Transverse colon (tissue), 4 donors: ENCODE measurements at regions not wholly inside any gene's neighbourhood (a gene's known extent, or its start where the extent isn't known, plus 50 kb on each side); places are given as distances from the start of the nearest gene placed in this dataset.

ENCODE experiments used
- CTCF ChIP-seq, 5 experiments: fragments of 200-600 bp in 3 of 5; fragments of 450-650 bp in 2 of 5; sonication (generic) in 3 of 5; IDR thresholded peaks; 1 replicate in 2 of 5; 2 replicates in 3 of 5; pipeline ENCODE4 v1.5.1; 2016 to 2017; ENCODE audit warnings: antibody characterized with exemption in 5 of 5, inconsistent platforms in 3 of 5, mild to moderate bottlenecking in 2 of 5, moderate library complexity in 1 of 5
- EP300 ChIP-seq: sonication (generic); formaldehyde crosslinking; IDR thresholded peaks from one replicate; pipeline ENCODE4 v1.6.1; 2017; ENCODE audit warnings: antibody characterized with exemption, low read depth
- POLR2A ChIP-seq: fragments of 450-650 bp; IDR thresholded peaks from one replicate; pipeline ENCODE4 v1.6.1; 2016; ENCODE audit warnings: antibody characterized with exemption, mild to moderate bottlenecking, moderate library complexity
- POLR2AphosphoS5 ChIP-seq, 3 donors: sonication (generic); formaldehyde crosslinking; IDR thresholded peaks; one replicate each; pipeline ENCODE4 v1.6.1; 2016; ENCODE audit warnings: antibody characterized with exemption in 3 of 3

DNA sequence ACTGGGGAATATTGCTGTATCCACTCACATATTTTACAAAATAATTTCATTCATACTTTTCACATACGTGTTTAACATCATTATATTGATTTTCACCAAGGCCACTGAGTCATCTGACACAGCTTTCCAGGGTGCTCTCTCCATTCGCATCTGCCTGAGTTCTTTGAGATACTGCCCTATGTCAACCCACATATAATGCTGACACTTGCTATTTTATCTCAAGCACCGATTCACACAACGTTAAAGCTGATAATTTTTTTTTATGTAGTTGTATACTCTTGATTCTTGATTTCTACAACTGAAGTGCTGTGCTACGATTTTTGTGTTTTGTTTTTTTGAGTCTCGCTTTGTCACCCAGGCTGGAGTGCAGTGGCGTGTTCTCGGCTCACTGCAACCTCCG is 249.8 kb upstream of the CDIN1 start:
- TF ChIP-seq EP300 (no peak), POLR2AphosphoS5 (IDR thresholded peaks at IDR 0.05) (no peak), CTCF (IDR thresholded peaks at IDR 0.05) (no peak), POLR2A (no peak)
